ENCODE measurements at regions not wholly inside any gene's neighbourhood (a gene's known extent, or its start where the extent isn't known, plus 50 kb on each side); places are given as distances from the start of the nearest gene placed in this dataset.

DNA sequence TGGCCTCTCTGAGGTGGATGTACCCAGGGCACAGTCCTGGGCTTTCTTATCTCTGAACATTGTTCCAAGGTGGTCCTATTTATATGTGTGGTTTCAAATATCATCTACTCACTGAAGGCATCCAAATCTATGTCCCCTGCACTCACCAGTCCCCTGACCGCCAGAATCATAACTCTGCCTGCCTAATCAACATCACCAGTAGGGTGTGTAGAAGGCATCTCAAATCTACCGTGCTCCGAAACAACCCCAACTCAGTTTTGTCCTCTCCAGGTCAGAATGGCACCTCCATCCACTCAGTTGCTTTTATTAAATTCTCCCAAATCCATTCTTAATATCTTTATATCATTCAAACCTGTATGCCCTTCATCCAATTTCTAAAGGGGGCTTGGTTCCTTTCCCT, 536.3 kb downstream of the GRIN2A start:
- no peaks in the 10 kb centered on the region for H3K36me3 ChIP-seq
- no peak overlapping the region for H3K27ac ChIP-seq
- H3K4me3 ChIP-seq, result no peak overlapping the region
- WGBS, 2 donors (ENCODE audit: low coverage in 1 of 2), result 77 to 92% methylated on average over 3 of the region's 3 CpGs
- no peaks in the 10 kb centered on the region for H3K4me1 ChIP-seq
- no peak for DNase-seq
- intact Hi-C loops (cut with DNase I; ENCODE audit: low total_unique reads) (no loop called here), in situ Hi-C loops (cut with MboI; ENCODE audit: low pct_ligation_motif_present in 1 of 4, low pct_unique_long_range_greater_than_20kb in 1 of 4, low sequenced_read_pairs in 3 of 4) (loop anchor here in 1 of 4 donors (25.0 kb wide), 1 partner anchor 541 kb away; the partner anchor contains the start of gene GRIN2A)
- H3K9me3 ChIP-seq, result no peaks in the 10 kb centered on the region
- TF ChIP-seq CTCF (IDR thresholded peaks at IDR 0.05), result no peak
- no peak for TF ChIP-seq POLR2AphosphoS5 (IDR thresholded peaks at IDR 0.05)
- TF ChIP-seq POLR2A (IDR thresholded peaks at IDR 0.05), result no peak
- TF ChIP-seq EP300 (IDR thresholded peaks at IDR 0.05; ENCODE audit: low read depth), result no peak
- no peaks in the 10 kb centered on the region for H3K27me3 ChIP-seq

DNA sequence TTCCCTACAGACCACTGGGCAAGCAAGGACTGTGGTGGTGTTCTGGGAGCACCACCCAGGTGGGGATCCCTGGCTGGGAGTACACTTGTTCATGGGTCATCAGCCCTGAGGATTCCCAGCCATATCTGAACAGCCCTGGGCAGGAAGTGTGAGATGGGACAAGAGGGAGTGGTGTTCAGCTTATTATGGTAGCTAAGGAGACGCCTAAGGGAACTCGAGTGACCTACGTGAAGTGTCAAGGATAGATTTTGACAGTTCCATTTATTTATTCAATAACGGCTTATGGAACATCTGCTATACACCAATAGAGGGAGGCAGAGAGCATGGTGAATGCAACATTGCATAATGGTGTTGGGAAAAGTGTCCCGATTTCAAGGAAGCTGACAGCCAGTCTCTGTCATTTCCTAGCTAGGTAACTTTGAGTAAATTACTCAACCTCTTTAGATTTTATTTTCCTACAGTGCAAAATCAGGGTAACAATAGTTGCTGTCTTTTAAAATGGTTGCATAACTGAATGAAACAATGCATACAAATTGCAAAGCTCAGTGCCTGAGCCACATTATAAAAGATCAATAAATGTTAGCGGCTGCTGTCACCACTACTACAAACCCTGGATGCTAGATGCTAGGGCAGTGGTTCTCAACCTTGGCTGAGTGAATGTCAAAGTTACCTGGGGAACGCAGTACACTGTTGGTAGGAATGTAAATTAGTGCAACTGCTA, 534.1 kb downstream of the GRIN2A start:
- Histone ChIP-seq H3K36me3 (no peaks in the 10 kb centered on the region), H3K27me3 (no peaks in the 10 kb centered on the region), H3K4me1 (no peaks in the 10 kb centered on the region), H3K9me3 (no peaks in the 10 kb centered on the region), H3K27ac (no peak overlapping the region), H3K4me3 (no peak overlapping the region)
- TF ChIP-seq EP300 (IDR thresholded peaks at IDR 0.05; ENCODE audit: low read depth) (no peak), POLR2A (IDR thresholded peaks at IDR 0.05) (no peak), CTCF (IDR thresholded peaks at IDR 0.05) (peak; percentile 56 to 73 (median 69)), POLR2AphosphoS5 (IDR thresholded peaks at IDR 0.05) (no peak)
- WGBS, 2 donors (ENCODE audit: low coverage in 1 of 2), result 0 to 23% methylated on average over 1 to 7 of the region's 7 CpGs
- DNase-seq, result no peak
- intact Hi-C loops (cut with DNase I; ENCODE audit: low total_unique reads) (no loop called here), in situ Hi-C loops (cut with MboI; ENCODE audit: low pct_ligation_motif_present in 1 of 4, low pct_unique_long_range_greater_than_20kb in 1 of 4, low sequenced_read_pairs in 3 of 4) (loop anchor here in 1 of 4 donors (25.0 kb wide), 1 partner anchor 539 kb away; the partner anchor contains the start of gene GRIN2A)

DNA sequence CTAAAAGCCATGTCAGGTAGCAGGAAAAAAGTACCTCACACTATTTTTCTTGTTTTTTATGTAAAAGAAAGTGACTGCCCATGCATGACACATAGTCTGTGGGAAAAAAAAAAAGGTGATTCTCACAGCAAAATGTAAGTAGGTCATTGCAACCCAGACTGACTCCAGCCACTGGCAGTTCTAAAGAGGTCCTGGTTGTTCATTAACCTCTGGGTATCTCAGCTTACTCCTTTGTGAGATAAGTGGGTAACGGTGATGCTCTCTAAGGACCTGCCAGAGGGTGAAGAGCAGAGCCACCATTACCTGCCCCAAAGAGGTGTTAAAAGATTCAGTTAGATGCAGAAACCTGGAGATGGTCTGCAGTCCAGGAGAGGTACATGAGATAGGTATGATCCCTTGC, 531.9 kb downstream of the GRIN2A start:
- Histone ChIP-seq H3K4me1 (no peaks in the 10 kb centered on the region), H3K9me3 (no peaks in the 10 kb centered on the region), H3K27me3 (no peaks in the 10 kb centered on the region), H3K27ac (no peak overlapping the region), H3K36me3 (no peaks in the 10 kb centered on the region), H3K4me3 (no peak overlapping the region)
- 50% methylated on average over 1 of the region's 1 CpG; no CpG with 5 or more reads in 1 of the 2 donors for WGBS, 2 donors (ENCODE audit: low coverage in 1 of 2)
- in situ Hi-C loops (cut with MboI; ENCODE audit: low pct_ligation_motif_present in 1 of 4, low pct_unique_long_range_greater_than_20kb in 1 of 4, low sequenced_read_pairs in 3 of 4) (no loop called here), intact Hi-C loops (cut with DNase I; ENCODE audit: low total_unique reads) (no loop called here)
- TF ChIP-seq POLR2AphosphoS5 (IDR thresholded peaks at IDR 0.05) (no peak), EP300 (IDR thresholded peaks at IDR 0.05; ENCODE audit: low read depth) (no peak), POLR2A (IDR thresholded peaks at IDR 0.05) (no peak), CTCF (IDR thresholded peaks at IDR 0.05) (no peak)
- no peak for DNase-seq

DNA sequence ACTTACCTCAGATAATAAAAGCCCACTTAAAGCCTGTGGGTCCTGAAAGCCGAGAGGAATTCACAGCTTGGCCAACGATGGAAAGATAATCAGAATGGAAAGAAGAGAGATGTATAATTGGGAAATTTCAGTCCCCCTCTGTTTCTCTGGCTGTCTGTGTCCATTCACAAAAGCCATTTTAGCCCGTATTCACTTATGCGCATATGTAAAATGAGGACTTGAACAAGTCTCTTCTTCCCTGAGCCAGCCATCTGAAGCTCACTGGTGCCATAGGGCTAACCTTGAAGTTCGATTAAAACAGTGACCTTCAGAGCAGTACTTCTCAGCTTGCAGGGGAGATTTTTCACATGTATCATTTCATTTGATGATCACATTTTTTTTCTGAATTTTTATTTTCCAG, 527.2 kb downstream of the GRIN2A start:
- H3K27ac ChIP-seq, result no peak overlapping the region
- H3K27me3 ChIP-seq, result no peaks in the 10 kb centered on the region
- DNase-seq, result no peak
- in situ Hi-C loops (cut with MboI; ENCODE audit: low pct_ligation_motif_present in 1 of 4, low pct_unique_long_range_greater_than_20kb in 1 of 4, low sequenced_read_pairs in 3 of 4) (no loop called here), intact Hi-C loops (cut with DNase I; ENCODE audit: low total_unique reads) (no loop called here)
- H3K4me3 ChIP-seq, result no peak overlapping the region
- H3K4me1 ChIP-seq, result no peaks in the 10 kb centered on the region
- H3K9me3 ChIP-seq, result no peaks in the 10 kb centered on the region
- WGBS, 2 donors (ENCODE audit: low coverage in 1 of 2), result 81 to 86% methylated on average over 5 of the region's 5 CpGs
- TF ChIP-seq CTCF (IDR thresholded peaks at IDR 0.05) (no peak), POLR2AphosphoS5 (IDR thresholded peaks at IDR 0.05) (no peak), EP300 (IDR thresholded peaks at IDR 0.05; ENCODE audit: low read depth) (no peak), POLR2A (IDR thresholded peaks at IDR 0.05) (no peak)
- H3K36me3 ChIP-seq, result no peaks in the 10 kb centered on the region
